ENCODE measurements at regions not wholly inside any gene's neighbourhood (a gene's known extent, or its start where the extent isn't known, plus 50 kb on each side); places are given as distances from the start of the nearest gene placed in this dataset.

DNA sequence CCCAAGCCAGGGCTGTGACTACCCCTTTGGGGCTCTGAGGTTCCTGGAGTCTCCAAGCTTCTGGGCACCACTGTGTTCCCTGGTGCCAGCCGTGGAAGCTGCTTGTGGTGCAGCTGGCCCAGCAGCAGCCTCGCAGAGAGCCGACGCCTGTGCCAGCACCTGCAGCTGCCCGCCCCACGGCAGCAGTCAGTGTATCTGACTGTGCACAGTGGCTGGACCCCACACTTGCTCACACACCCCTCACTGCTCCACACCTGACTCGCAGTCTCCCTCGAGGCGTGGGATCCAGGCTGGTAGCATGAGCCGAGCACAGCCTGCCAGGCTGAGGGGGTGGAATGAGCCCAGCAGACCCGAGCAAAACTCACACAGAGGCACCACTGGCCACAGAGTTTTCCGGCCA lies 325.2 kb downstream of the PCNX1 start:
- TF ChIP-seq CHD1 (IDR thresholded peaks at IDR 0.05; ENCODE audit: low read depth, low read length) (no peak), POLR2A (IDR thresholded peaks at IDR 0.05; ENCODE audit: low read depth, low read length) (no peak), CEBPB (IDR thresholded peaks at IDR 0.05; ENCODE audit: low read depth, low read length) (no peak), MAZ (IDR thresholded peaks at IDR 0.05; ENCODE audit: borderline replicate concordance, low read depth, low read length) (no peak), RAD21 (IDR thresholded peaks at IDR 0.05; ENCODE audit: low read length) (no peak), MAFK (IDR thresholded peaks at IDR 0.05; ENCODE audit: low read depth, low read length) (no peak), MXI1 (IDR thresholded peaks at IDR 0.05; ENCODE audit: borderline replicate concordance, low read depth, low read length) (no peak), BHLHE40 (IDR thresholded peaks at IDR 0.05; ENCODE audit: low read depth, low read length) (no peak), SMC3 (IDR thresholded peaks at IDR 0.05; ENCODE audit: low read depth, low read length) (no peak), RFX5 (IDR thresholded peaks at IDR 0.05; ENCODE audit: low read depth, low read length) (no peak), RCOR1 (IDR thresholded peaks at IDR 0.05; ENCODE audit: insufficient replicate concordance, low read length) (no peak)
- TF ChIP-seq, protein P1, sequence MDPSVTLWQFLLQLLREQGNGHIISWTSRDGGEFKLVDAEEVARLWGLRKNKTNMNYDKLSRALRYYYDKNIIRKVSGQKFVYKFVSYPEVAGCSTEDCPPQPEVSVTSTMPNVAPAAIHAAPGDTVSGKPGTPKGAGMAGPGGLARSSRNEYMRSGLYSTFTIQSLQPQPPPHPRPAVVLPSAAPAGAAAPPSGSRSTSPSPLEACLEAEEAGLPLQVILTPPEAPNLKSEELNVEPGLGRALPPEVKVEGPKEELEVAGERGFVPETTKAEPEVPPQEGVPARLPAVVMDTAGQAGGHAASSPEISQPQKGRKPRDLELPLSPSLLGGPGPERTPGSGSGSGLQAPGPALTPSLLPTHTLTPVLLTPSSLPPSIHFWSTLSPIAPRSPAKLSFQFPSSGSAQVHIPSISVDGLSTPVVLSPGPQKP (IDR thresholded peaks at IDR 0.05; ENCODE audit: borderline replicate concordance, low read depth, low read length): no peak
- TF ChIP-seq, protein P2, sequence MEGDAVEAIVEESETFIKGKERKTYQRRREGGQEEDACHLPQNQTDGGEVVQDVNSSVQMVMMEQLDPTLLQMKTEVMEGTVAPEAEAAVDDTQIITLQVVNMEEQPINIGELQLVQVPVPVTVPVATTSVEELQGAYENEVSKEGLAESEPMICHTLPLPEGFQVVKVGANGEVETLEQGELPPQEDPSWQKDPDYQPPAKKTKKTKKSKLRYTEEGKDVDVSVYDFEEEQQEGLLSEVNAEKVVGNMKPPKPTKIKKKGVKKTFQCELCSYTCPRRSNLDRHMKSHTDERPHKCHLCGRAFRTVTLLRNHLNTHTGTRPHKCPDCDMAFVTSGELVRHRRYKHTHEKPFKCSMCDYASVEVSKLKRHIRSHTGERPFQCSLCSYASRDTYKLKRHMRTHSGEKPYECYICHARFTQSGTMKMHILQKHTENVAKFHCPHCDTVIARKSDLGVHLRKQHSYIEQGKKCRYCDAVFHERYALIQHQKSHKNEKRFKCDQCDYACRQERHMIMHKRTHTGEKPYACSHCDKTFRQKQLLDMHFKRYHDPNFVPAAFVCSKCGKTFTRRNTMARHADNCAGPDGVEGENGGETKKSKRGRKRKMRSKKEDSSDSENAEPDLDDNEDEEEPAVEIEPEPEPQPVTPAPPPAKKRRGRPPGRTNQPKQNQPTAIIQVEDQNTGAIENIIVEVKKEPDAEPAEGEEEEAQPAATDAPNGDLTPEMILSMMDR (conservative IDR thresholded peaks at IDR 0.05; ENCODE audit: low read depth, low read length): no peak
- TF ChIP-seq, protein P3, sequence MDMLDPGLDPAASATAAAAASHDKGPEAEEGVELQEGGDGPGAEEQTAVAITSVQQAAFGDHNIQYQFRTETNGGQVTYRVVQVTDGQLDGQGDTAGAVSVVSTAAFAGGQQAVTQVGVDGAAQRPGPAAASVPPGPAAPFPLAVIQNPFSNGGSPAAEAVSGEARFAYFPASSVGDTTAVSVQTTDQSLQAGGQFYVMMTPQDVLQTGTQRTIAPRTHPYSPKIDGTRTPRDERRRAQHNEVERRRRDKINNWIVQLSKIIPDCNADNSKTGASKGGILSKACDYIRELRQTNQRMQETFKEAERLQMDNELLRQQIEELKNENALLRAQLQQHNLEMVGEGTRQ (IDR thresholded peaks at IDR 0.05; ENCODE audit: low read depth, low read length): no peak
